ENCODE measurements at regions not wholly inside any gene's neighbourhood (a gene's known extent, or its start where the extent isn't known, plus 50 kb on each side); places are given as distances from the start of the nearest gene placed in this dataset.

DNA sequence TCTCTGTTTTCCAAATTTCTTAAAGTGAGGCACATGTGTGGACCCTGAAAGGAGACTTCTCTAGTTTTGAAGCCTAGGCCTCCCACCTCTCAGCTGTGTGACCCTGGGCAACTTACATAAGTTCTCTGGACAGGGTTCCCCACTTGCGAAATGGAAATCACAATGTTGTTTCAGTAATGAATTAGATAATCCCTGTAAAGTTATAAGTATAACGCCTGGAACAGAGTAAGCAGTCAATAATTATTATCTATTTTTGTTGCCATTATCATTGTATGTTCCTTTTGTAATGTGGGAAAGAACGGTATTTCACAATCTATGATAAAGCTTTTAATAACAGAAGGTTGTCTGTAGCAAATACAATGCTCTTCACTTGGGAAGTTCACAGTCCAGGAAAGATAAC is 437.3 kb upstream of the ZNF507 start:
- TF ChIP-seq ZFP3 (CRISPR knock-in tag; IDR thresholded peaks at IDR 0.05) (no peak), ZC3H10 (CRISPR knock-in tag; IDR thresholded peaks at IDR 0.05) (no peak), RARB (CRISPR knock-in tag; IDR thresholded peaks at IDR 0.05) (no peak), ARNTL (CRISPR knock-in tag; IDR thresholded peaks at IDR 0.05; ENCODE audit: borderline replicate concordance, low read depth) (no peak), ZNF8 (CRISPR knock-in tag; IDR thresholded peaks at IDR 0.05) (no peak)
- TF ChIP-seq, protein P1, sequence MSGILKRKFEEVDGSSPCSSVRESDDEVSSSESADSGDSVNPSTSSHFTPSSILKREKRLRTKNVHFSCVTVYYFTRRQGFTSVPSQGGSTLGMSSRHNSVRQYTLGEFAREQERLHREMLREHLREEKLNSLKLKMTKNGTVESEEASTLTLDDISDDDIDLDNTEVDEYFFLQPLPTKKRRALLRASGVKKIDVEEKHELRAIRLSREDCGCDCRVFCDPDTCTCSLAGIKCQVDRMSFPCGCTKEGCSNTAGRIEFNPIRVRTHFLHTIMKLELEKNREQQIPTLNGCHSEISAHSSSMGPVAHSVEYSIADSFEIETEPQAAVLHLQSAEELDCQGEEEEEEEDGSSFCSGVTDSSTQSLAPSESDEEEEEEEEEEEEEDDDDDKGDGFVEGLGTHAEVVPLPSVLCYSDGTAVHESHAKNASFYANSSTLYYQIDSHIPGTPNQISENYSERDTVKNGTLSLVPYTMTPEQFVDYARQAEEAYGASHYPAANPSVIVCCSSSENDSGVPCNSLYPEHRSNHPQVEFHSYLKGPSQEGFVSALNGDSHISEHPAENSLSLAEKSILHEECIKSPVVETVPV (CRISPR knock-in tag; IDR thresholded peaks at IDR 0.05): no peak
- ATAC-seq: no peak

DNA sequence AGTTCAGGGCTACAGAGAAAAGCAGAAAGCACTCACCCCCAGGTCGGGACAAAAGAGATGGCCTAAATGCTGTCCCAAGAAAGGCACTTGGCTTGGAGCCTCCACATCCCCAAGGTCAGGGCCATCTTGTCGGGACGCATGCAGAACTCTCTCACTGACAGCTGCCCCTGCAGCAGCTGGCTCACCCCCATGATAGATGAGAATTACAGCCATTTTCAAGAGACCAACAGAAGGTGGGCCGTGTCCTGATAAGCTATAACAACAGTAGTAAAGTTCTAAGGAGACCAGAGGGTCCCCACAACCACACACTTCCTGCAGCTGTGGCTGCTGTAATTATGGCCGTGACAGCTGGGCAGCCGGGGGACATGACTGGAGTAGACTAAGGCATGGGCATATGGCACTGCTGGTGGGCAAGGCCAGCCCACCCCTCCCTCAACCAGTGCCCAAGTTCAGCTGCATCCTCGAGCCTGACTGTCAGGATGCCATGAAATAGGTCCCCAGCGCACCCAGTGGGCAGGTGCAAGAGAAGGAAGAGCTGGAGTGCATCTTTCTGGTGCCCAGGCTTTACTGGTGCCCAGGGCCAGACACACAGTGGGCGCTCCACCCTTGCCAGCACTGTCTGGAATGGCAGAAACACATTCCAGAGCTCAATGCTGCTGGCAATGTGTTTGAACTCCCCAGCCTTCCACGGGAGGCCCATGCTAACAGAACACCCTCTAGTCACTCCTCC is 436.7 kb upstream of the ZNF507 start:
- no peak for ATAC-seq
- TF ChIP-seq ZNF565 (CRISPR knock-in tag; conservative IDR thresholded peaks at IDR 0.05; ENCODE audit: low read depth) (no peak), TOX (CRISPR knock-in tag; IDR thresholded peaks at IDR 0.05; ENCODE audit: borderline replicate concordance) (no peak), PPARA (CRISPR knock-in tag; IDR thresholded peaks at IDR 0.05; ENCODE audit: borderline replicate concordance) (no peak), CSDC2 (CRISPR knock-in tag; IDR thresholded peaks at IDR 0.05) (no peak), ZFP3 (CRISPR knock-in tag; IDR thresholded peaks at IDR 0.05) (no peak), ISL1 (CRISPR knock-in tag; IDR thresholded peaks at IDR 0.05) (no peak), GLIS3 (CRISPR knock-in tag; IDR thresholded peaks at IDR 0.05) (no peak), OSR1 (CRISPR knock-in tag; IDR thresholded peaks at IDR 0.05) (no peak), BACH2 (CRISPR knock-in tag; IDR thresholded peaks at IDR 0.05; ENCODE audit: borderline replicate concordance) (no peak), ZNF8 (CRISPR knock-in tag; IDR thresholded peaks at IDR 0.05) (no peak), ESRRG (CRISPR knock-in tag; IDR thresholded peaks at IDR 0.05) (no peak), RARB (CRISPR knock-in tag; IDR thresholded peaks at IDR 0.05) (no peak), TCF4 (CRISPR knock-in tag; IDR thresholded peaks at IDR 0.05; ENCODE audit: borderline replicate concordance) (no peak)
- TF ChIP-seq, protein P2, sequence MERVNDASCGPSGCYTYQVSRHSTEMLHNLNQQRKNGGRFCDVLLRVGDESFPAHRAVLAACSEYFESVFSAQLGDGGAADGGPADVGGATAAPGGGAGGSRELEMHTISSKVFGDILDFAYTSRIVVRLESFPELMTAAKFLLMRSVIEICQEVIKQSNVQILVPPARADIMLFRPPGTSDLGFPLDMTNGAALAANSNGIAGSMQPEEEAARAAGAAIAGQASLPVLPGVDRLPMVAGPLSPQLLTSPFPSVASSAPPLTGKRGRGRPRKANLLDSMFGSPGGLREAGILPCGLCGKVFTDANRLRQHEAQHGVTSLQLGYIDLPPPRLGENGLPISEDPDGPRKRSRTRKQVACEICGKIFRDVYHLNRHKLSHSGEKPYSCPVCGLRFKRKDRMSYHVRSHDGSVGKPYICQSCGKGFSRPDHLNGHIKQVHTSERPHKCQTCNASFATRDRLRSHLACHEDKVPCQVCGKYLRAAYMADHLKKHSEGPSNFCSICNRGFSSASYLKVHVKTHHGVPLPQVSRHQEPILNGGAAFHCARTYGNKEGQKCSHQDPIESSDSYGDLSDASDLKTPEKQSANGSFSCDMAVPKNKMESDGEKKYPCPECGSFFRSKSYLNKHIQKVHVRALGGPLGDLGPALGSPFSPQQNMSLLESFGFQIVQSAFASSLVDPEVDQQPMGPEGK (CRISPR knock-in tag; IDR thresholded peaks at IDR 0.05; ENCODE audit: borderline replicate concordance): no peak
- TF ChIP-seq, protein P3, sequence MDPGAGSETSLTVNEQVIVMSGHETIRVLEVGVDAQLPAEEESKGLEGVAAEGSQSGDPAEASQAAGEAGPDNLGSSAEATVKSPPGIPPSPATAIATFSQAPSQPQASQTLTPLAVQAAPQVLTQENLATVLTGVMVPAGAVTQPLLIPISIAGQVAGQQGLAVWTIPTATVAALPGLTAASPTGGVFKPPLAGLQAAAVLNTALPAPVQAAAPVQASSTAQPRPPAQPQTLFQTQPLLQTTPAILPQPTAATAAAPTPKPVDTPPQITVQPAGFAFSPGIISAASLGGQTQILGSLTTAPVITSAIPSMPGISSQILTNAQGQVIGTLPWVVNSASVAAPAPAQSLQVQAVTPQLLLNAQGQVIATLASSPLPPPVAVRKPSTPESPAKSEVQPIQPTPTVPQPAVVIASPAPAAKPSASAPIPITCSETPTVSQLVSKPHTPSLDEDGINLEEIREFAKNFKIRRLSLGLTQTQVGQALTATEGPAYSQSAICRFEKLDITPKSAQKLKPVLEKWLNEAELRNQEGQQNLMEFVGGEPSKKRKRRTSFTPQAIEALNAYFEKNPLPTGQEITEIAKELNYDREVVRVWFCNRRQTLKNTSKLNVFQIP (CRISPR knock-in tag; IDR thresholded peaks at IDR 0.05; ENCODE audit: borderline replicate concordance, low read depth): no peak
- TF ChIP-seq, protein P1 (CRISPR knock-in tag; IDR thresholded peaks at IDR 0.05): no peak
- TF ChIP-seq, protein P4, sequence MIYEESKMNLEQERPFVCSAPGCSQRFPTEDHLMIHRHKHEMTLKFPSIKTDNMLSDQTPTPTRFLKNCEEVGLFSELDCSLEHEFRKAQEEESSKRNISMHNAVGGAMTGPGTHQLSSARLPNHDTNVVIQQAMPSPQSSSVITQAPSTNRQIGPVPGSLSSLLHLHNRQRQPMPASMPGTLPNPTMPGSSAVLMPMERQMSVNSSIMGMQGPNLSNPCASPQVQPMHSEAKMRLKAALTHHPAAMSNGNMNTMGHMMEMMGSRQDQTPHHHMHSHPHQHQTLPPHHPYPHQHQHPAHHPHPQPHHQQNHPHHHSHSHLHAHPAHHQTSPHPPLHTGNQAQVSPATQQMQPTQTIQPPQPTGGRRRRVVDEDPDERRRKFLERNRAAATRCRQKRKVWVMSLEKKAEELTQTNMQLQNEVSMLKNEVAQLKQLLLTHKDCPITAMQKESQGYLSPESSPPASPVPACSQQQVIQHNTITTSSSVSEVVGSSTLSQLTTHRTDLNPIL (CRISPR knock-in tag; IDR thresholded peaks at IDR 0.05; ENCODE audit: low read depth): no peak

DNA sequence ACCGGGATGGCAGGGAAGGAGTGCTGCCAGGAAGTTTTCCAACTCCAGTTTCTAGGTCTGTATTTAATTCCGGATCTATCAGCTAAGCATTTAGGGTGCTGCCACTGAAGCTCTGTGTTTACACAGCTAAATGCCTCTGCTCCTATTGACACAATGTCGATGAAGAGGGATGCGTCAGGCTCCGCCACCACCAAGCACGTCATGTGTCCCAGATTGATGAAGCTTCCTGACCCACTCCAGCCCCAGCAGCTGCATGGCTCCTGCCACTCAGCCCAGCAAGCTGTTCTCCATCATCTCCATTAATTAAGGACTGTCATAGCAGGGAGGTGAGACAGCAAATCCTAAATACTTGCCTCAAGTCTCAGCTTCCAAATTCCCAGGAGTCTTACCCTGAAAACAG is 435.2 kb upstream of the ZNF507 start:
- no peak for ATAC-seq
- TF ChIP-seq SNAI2 (CRISPR knock-in tag; IDR thresholded peaks at IDR 0.05): no peak
- TF ChIP-seq CSDC2 (CRISPR knock-in tag; IDR thresholded peaks at IDR 0.05): no peak

DNA sequence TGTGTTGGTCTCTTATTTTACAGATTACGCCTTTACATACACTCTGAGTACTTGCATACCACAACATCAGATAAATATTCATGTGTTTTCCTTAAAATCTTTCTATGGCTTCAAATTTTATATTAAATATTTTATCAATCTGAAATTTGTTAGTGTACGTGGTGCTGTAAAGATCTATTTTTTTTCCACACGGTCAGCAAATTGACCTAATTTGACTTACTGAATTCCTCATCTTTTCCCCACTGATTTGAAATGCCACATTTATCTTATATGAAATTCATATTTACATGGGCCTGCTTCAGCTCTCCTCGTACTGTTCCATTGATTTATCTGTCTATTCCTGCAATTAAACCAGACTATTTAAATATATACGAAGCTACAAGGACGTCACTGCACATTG is 433.8 kb upstream of the ZNF507 start:
- no peak for TF ChIP-seq OSR1 (CRISPR knock-in tag; IDR thresholded peaks at IDR 0.05)
- ATAC-seq: no peak
